K562 (cell line): ENCODE measurements at regions not wholly inside any gene's neighbourhood (a gene's known extent, or its start where the extent isn't known, plus 50 kb on each side); places are given as distances from the start of the nearest gene placed in this dataset.

Source experiments
- ATAC-seq: fragments of 200-7000 bp; cut with Tn5 transposase; 3 replicates; pipeline ENCODE4 v1.9.1; 2020; ENCODE audit warnings: moderate library complexity
- BruUV-seq: library from RNA; stranded (reverse); fragments of 400-500 nt; replicated peaks from 2 replicates; lab custom pipeline; 2021; lab: Mats Ljungman, UMichigan
- CTCF ChIA-PET: fragments of 300-600 bp; formaldehyde crosslinking; extraction: SDS; loops from one replicate; lab custom pipeline; 2021; ENCODE audit warnings: low intra/inter-chr PET ratio; lab: Yijun Ruan, JAX
- POLR2A ChIA-PET: fragments of 300-600, 350-650 bp; sonication (Branson Sonifier 250); formaldehyde crosslinking; extraction: SDS; loops from one replicate; lab custom pipeline; 2021; ENCODE audit warnings: antibody characterized with exemption, inconsistent platforms; lab: Yijun Ruan, JAX
- DNase-seq, 4 experiments: peaks; one replicate each; pipeline versions ENCODE4 v3.0.0 to v3.0.0-alpha.2; 2011 to 2018; ENCODE audit warnings: low spot score in 3 of 4, mixed read lengths in 3 of 4; ENCODE audit errors: extremely low read depth in 1 of 4
- FAIRE-seq: peaks from 2 replicates; lab custom pipeline; 2011; peaks lifted over from hg19 to GRCh38; lab: Jason Lieb, UNC
- H2AFZ ChIP-seq: 2 replicates; pipeline ENCODE4 v1.6.0; 2011; ENCODE audit warnings: low read depth, low read length, control low read depth, inconsistent platforms
- H3K27ac ChIP-seq: fragments of 200-600 bp; 3 replicates; pipeline ENCODE4 v1.8.0; 2011; ENCODE audit warnings: low read depth, mild to moderate bottlenecking, control low read depth, inconsistent platforms, low read length, moderate library complexity, mixed read lengths; ENCODE audit errors: extremely low read depth
- H3K27me3 ChIP-seq, 2 experiments: fragments of 300-600 bp in 1 of 2; 2 replicates in 1 of 2; 3 replicates in 1 of 2; pipeline versions ENCODE4 v1.6.0 to v1.8.0; 2011; ENCODE audit warnings: inconsistent platforms in 2 of 2, low read length in 2 of 2, mild to moderate bottlenecking in 1 of 2, mixed read lengths in 1 of 2, moderate library complexity in 1 of 2; ENCODE audit not compliant: control insufficient read depth in 2 of 2, insufficient read depth in 2 of 2
- H3K36me3 ChIP-seq: fragments of 300-600 bp; 3 replicates; pipeline ENCODE4 v1.8.0; 2011; ENCODE audit warnings: mild to moderate bottlenecking, low read length, inconsistent platforms; ENCODE audit not compliant: control insufficient read depth, insufficient read depth
- H3K4me1 ChIP-seq, 2 experiments: fragments of 200-600 bp in 1 of 2; replicated peaks in 1 of 2; 2 replicates in 1 of 2; 3 replicates in 1 of 2; pipeline versions ENCODE4 v1.5.1 to v1.8.0; 2011; ENCODE audit warnings: inconsistent platforms in 2 of 2, low read length in 2 of 2, mild to moderate bottlenecking in 1 of 2, mixed read lengths in 1 of 2, moderate library complexity in 1 of 2; ENCODE audit not compliant: control insufficient read depth in 2 of 2, insufficient read depth in 2 of 2
- H3K4me2 ChIP-seq: 2 replicates; pipeline ENCODE4 v1.6.1; 2011; ENCODE audit warnings: low read length, control low read depth, inconsistent platforms, mixed read lengths; ENCODE audit not compliant: insufficient read depth
- H3K4me3 ChIP-seq: fragments of 200-600 bp; sonication (generic), shearing (Covaris generic); 2 replicates; pipeline ENCODE4 v1.5.1; 2016; ENCODE audit warnings: control low read depth, inconsistent platforms
- H3K79me2 ChIP-seq: fragments of 200-600 bp; 3 replicates; pipeline ENCODE4 v1.8.0; 2011; ENCODE audit warnings: low read length, inconsistent platforms; ENCODE audit not compliant: control insufficient read depth, insufficient read depth
- H3K9ac ChIP-seq, 2 experiments: 2 replicates each; pipeline versions ENCODE4 v1.6.0 to v1.6.1; 2011; ENCODE audit warnings: low read depth in 2 of 2, low read length in 2 of 2, control low read depth in 1 of 2, inconsistent platforms in 1 of 2, mild to moderate bottlenecking in 1 of 2, mixed read lengths in 1 of 2; ENCODE audit not compliant: insufficient read depth in 1 of 2
- H3K9me1 ChIP-seq: one replicate; pipeline ENCODE4 v1.6.0; 2011; ENCODE audit warnings: inconsistent platforms, mild to moderate bottlenecking, low read length, moderate library complexity; ENCODE audit not compliant: control insufficient read depth, insufficient read depth
- H3K9me3 ChIP-seq: replicated peaks from 2 replicates; pipeline ENCODE4 v1.5.1; 2011; ENCODE audit warnings: low read depth, low read length, inconsistent platforms; ENCODE audit not compliant: control insufficient read depth, insufficient read depth
- H4K20me1 ChIP-seq: replicated peaks from 2 replicates; pipeline ENCODE4 v1.6.1; 2011; ENCODE audit warnings: low read length, inconsistent platforms, mixed read lengths; ENCODE audit not compliant: control insufficient read depth, insufficient read depth
- ARID1B ChIP-seq: fragments of 450-650 bp; IDR thresholded peaks from 2 replicates; pipeline ENCODE4 v1.6.1; 2016; ENCODE audit warnings: antibody characterized with exemption, mild to moderate bottlenecking, inconsistent platforms
- BACH1 ChIP-seq: fragments of 200-800 bp; sonication (Bioruptor generic); IDR thresholded peaks from 2 replicates; pipeline ENCODE4 v1.6.1; 2016; ENCODE audit warnings: missing genetic modification characterization, missing compliant biosample characterization
- C11orf30 ChIP-seq: fragments of 450-650 bp; IDR thresholded peaks from 2 replicates; pipeline ENCODE4 v1.6.1; 2016; ENCODE audit warnings: low read depth, mild to moderate bottlenecking
- CBFA2T2 ChIP-seq: fragments of 450-650 bp; conservative IDR thresholded peaks from 2 replicates; pipeline ENCODE4 v1.6.1; 2017; ENCODE audit warnings: mild to moderate bottlenecking
- CBFA2T3 ChIP-seq: fragments of 450-650 bp; IDR thresholded peaks from 2 replicates; pipeline ENCODE4 v1.6.1; 2017
- CCNT2 ChIP-seq: IDR thresholded peaks from 2 replicates; pipeline ENCODE4 v1.6.1; 2011; ENCODE audit warnings: borderline replicate concordance, low read depth, mild to moderate bottlenecking, moderate library complexity, mixed read lengths, low read length; ENCODE audit not compliant: insufficient read length; ENCODE audit errors: extremely low read depth
- CEBPG ChIP-seq, 3 experiments: fragments of 200-800 bp in 1 of 3; sonication (Bioruptor generic) in 1 of 3; sonication (generic) in 1 of 3; formaldehyde crosslinking in 1 of 3; IDR thresholded peaks in 2 of 3; conservative IDR thresholded peaks in 1 of 3; 2 replicates each; pipeline versions ENCODE4 v1.6.1 to v1.8.0; 2016 to 2022; ENCODE audit warnings: missing compliant biosample characterization in 2 of 3, missing genetic modification characterization in 2 of 3, mild to moderate bottlenecking in 1 of 3, missing genetic modification reagents in 1 of 3
- FOSL1 ChIP-seq: fragments of 200-800 bp; sonication (Bioruptor generic); conservative IDR thresholded peaks from 2 replicates; pipeline ENCODE4 v1.6.1; 2016; ENCODE audit warnings: missing genetic modification characterization, missing compliant biosample characterization
- HDAC1 ChIP-seq, 2 experiments: fragments of 450-650 bp; IDR thresholded peaks; 2 replicates each; pipeline ENCODE4 v1.6.1; 2016 to 2017; ENCODE audit warnings: inconsistent platforms in 1 of 2, mild to moderate bottlenecking in 1 of 2, moderate library complexity in 1 of 2
- JUND ChIP-seq, 2 experiments: IDR thresholded peaks; 2 replicates in 1 of 2; 3 replicates in 1 of 2; pipeline ENCODE4 v1.6.1; 2011; ENCODE audit warnings: borderline replicate concordance in 2 of 2, low read depth in 2 of 2, low read length in 2 of 2, improper control_type of control experiment in 1 of 2, missing biosample characterization in 1 of 2, missing genetic modification characterization in 1 of 2, missing genetic modification reagents in 1 of 2
- MAFF ChIP-seq: IDR thresholded peaks from 2 replicates; pipeline ENCODE4 v1.6.1; 2012; ENCODE audit warnings: low read length, improper control_type of control experiment
- MAFG ChIP-seq: fragments of 450-650 bp; conservative IDR thresholded peaks from 2 replicates; pipeline ENCODE4 v1.6.1; 2016; ENCODE audit warnings: missing genetic modification characterization, missing compliant biosample characterization
- MAFK ChIP-seq: IDR thresholded peaks from 2 replicates; pipeline ENCODE4 v1.6.1; 2011; ENCODE audit warnings: low read length, improper control_type of control experiment
- NFE2 ChIP-seq: IDR thresholded peaks from 2 replicates; pipeline ENCODE4 v1.6.1; 2014; ENCODE audit warnings: antibody characterized with exemption, low read depth
- NFIC ChIP-seq: fragments of 450-650 bp; IDR thresholded peaks from 2 replicates; pipeline ENCODE4 v1.6.1; 2017; ENCODE audit warnings: mild to moderate bottlenecking, inconsistent platforms
- OTX1 ChIP-seq: fragments of 450-650 bp; formaldehyde crosslinking; IDR thresholded peaks from 2 replicates; pipeline ENCODE4 v1.4.0; 2022; ENCODE audit warnings: mild to moderate bottlenecking
- RCOR1 ChIP-seq, 2 experiments: IDR thresholded peaks; 2 replicates each; pipeline ENCODE4 v1.6.1; 2012; ENCODE audit warnings: low read depth in 2 of 2, low read length in 2 of 2, borderline replicate concordance in 1 of 2, improper control_type of control experiment in 1 of 2
- SMARCC2 ChIP-seq: fragments of 450-650 bp; IDR thresholded peaks from 2 replicates; pipeline ENCODE4 v1.6.1; 2017; ENCODE audit warnings: antibody characterized with exemption, moderate library complexity, mild to moderate bottlenecking, low read depth
- TAF7 ChIP-seq: fragments of 450-650 bp; IDR thresholded peaks from 2 replicates; pipeline ENCODE4 v1.6.1; 2016; ENCODE audit warnings: missing genetic modification characterization, missing compliant biosample characterization
- TCF3 ChIP-seq: sonication (generic); formaldehyde crosslinking; IDR thresholded peaks from 2 replicates; pipeline ENCODE4 v1.4.0; 2020; ENCODE audit warnings: mild to moderate bottlenecking, missing genetic modification reagents
- TCF7 ChIP-seq: sonication (generic); IDR thresholded peaks from 2 replicates; pipeline ENCODE4 v1.6.1; 2016; ENCODE audit warnings: antibody characterized with exemption, borderline replicate concordance
- WGBS: fragments of 100-300 bp; shearing (Covaris generic); methylation state at CpG from one replicate; pipeline ENCODE4 v1.1.6; 2016; ENCODE audit warnings: low coverage, mixed read lengths; ENCODE audit not compliant: insufficient coverage; ENCODE audit errors: missing lambda C conversion rate; 5-methylcytosine and 5-hydroxymethylcytosine counted together
- in situ Hi-C: fragments of 300-500 bp; cut with MboI; formaldehyde crosslinking; loops from 4 replicates; pipeline ENCODE4 v1.15.0; 2018; ENCODE audit warnings: inconsistent platforms, mixed read lengths
- intact Hi-C: fragments of 100-400 bp; cut with micrococcal nuclease; formaldehyde crosslinking; loops from 2 replicates; pipeline ENCODE4 v1.14.2; 2022
- TF ChIP-seq, protein P1 (sequence below), 3 experiments: fragments of 200-800 bp in 1 of 3; sonication (Bioruptor generic) in 1 of 3; sonication (generic) in 1 of 3; formaldehyde crosslinking in 1 of 3; IDR thresholded peaks; 2 replicates each; pipeline versions ENCODE4 v1.6.1 to v1.8.0; 2016 to 2022; ENCODE audit warnings: mild to moderate bottlenecking in 2 of 3, missing compliant biosample characterization in 2 of 3, missing genetic modification characterization in 2 of 3, missing genetic modification reagents in 1 of 3
- TF ChIP-seq, protein P2 (sequence below): fragments of 450-650 bp; IDR thresholded peaks from 2 replicates; pipeline ENCODE4 v1.6.1; 2016; ENCODE audit warnings: low read depth, mild to moderate bottlenecking, moderate library complexity

DNA sequence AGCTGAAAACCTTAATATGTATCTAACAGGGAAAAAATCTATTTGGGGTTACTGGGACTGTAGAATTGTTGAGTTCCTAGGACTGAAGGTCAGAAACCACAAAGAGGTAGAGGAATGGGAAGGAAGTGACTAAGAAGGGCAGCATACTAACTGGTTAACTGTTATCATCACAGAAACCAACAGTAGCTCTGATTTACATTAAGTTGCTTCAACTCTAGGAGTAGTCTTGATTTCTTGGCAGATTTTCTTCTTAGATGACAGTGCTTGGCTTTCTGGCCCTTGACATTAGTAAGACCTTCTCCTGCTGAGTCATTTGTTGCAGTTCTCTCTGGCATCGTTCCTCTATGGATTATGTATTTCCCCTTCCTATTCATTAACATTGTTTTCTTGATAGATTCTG lies 116.1 kb upstream of the RASA1 start:
- H4K20me1 ChIP-seq, result no peaks in the 10 kb centered on the region
- no peaks in the 10 kb centered on the region for H3K36me3 ChIP-seq
- H3K27me3 ChIP-seq, result peaks cover 3 to 8% of the 10 kb centered on the region in 2 experiments; a peak in 1 of 5 replicates
- H3K4me2 ChIP-seq, result no peak overlapping the region
- H3K9me3 ChIP-seq, result no peaks in the 10 kb centered on the region
- H2AFZ ChIP-seq, result no peak overlapping the region
- intact Hi-C loops (no loop called here), in situ Hi-C loops (no loop called here)
- H3K79me2 ChIP-seq, result no peaks in the 10 kb centered on the region
- DNase-seq, result peak in 1 of 4 experiments; percentile 12
- no TSS peak for BruUV-seq
- no peak overlapping the region for H3K27ac ChIP-seq
- peaks cover 0 to 2% of the 10 kb centered on the region in 2 experiments; a peak in 2 of 5 replicates for H3K4me1 ChIP-seq
- H3K9me1 ChIP-seq, result no peaks in the 10 kb centered on the region
- FAIRE-seq, result no peak
- no peak; the same call in 1 of the 3 replicates for ATAC-seq
- H3K4me3 ChIP-seq, result no peak overlapping the region
- WGBS, result 4% methylated on average over 1 of the region's 1 CpG
- no peak overlapping the region for H3K9ac ChIP-seq
- ChIA-PET POLR2A (interaction anchor here (1.3 kb wide), 1 partner anchor 13 kb away, joined by 3 read pairs; no protein-coding TSS in a partner anchor), CTCF (no interaction called here)
- TF ChIP-seq JUND (IDR thresholded peaks at IDR 0.05; ENCODE audit: borderline replicate concordance, low read depth, low read length), result peak; percentile 51; the same call in 1 of the 2 replicates
- TF ChIP-seq JUND (tag; IDR thresholded peaks at IDR 0.05; ENCODE audit: borderline replicate concordance, low read depth, low read length), result peak; percentile 43; the same call in 2 of the 3 replicates
- TF ChIP-seq, protein P1, sequence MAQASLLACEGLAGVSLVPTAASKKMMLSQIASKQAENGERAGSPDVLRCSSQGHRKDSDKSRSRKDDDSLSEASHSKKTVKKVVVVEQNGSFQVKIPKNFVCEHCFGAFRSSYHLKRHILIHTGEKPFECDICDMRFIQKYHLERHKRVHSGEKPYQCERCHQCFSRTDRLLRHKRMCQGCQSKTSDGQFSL (CRISPR knock-in tag; IDR thresholded peaks at IDR 0.05), result no peak
- TF ChIP-seq, protein P1 (tag; IDR thresholded peaks at IDR 0.05), result no peak
- peak; percentile 79 for TF ChIP-seq NFE2
- peak in 1 of 2 experiments; percentile 93; a peak in 2 of 4 replicates for TF ChIP-seq HDAC1 (IDR thresholded peaks at IDR 0.05)
- TF ChIP-seq CCNT2, result peak; percentile 32
- TF ChIP-seq MAFF, result peak; percentile 41; the same call in 1 of the 2 replicates
- TF ChIP-seq, protein P2, sequence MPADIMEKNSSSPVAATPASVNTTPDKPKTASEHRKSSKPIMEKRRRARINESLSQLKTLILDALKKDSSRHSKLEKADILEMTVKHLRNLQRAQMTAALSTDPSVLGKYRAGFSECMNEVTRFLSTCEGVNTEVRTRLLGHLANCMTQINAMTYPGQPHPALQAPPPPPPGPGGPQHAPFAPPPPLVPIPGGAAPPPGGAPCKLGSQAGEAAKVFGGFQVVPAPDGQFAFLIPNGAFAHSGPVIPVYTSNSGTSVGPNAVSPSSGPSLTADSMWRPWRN, result 0 out of 2 replicates have a peak, but pooled peaks have one; percentile 38
- peak; percentile 72 for TF ChIP-seq MAFK
- TF ChIP-seq OTX1, result no peak
- TF ChIP-seq CBFA2T2, result peak; percentile 49
- peak; percentile 65 for TF ChIP-seq FOSL1 (tag)
- TF ChIP-seq RCOR1 (IDR thresholded peaks at IDR 0.05; ENCODE audit: borderline replicate concordance in 1 of 2, low read depth in 2 of 2, low read length in 2 of 2), result peak; percentile 91 to 98
- peak; percentile 12; the same call in 1 of the 2 replicates for TF ChIP-seq TCF3 (CRISPR knock-in tag)
- no peak for TF ChIP-seq TAF7
- TF ChIP-seq CBFA2T3, result peak; percentile 75
- peak; percentile 59 for TF ChIP-seq C11orf30
- peak; percentile 72; the same call in 1 of the 2 replicates for TF ChIP-seq BACH1 (tag)
- no peak for TF ChIP-seq TCF7
- peak; percentile 73 for TF ChIP-seq NFIC
- TF ChIP-seq MAFG (tag), result peak; percentile 74
- TF ChIP-seq SMARCC2, result no peak
- TF ChIP-seq ARID1B, result peak; percentile 51
- TF ChIP-seq CEBPG (CRISPR knock-in tag; IDR thresholded peaks at IDR 0.05), result no peak
- TF ChIP-seq CEBPG (tag; conservative IDR thresholded peaks at IDR 0.05 in 1 of 2, IDR thresholded peaks at IDR 0.05 in 1 of 2), result 0 out of 4 replicates have a peak, but pooled peaks of 1 of the 2 experiments have one; percentile 38
